ENCODE measurements at regions not wholly inside any gene's neighbourhood (a gene's known extent, or its start where the extent isn't known, plus 50 kb on each side); places are given as distances from the start of the nearest gene placed in this dataset.
A peak's percentile ranks its signal among the peaks of the same experiment; 100 is the strongest.

- Histone ChIP-seq H3K27ac (no peak overlapping the region), H3K36me3 (no peaks in the 10 kb centered on the region), H3K4me1 (no peaks in the 10 kb centered on the region), H3K4me3 (no peak overlapping the region), H3K27me3 (no peaks in the 10 kb centered on the region), H3K9me3 (no peaks in the 10 kb centered on the region)
- TF ChIP-seq CTCF (IDR thresholded peaks at IDR 0.05) (no peak), POLR2A (IDR thresholded peaks at IDR 0.05) (no peak)
- DNase-seq: no peak
- intact Hi-C loops (cut with DNase I; ENCODE audit: low total_unique reads): no loop called here
Measured at GRCh38 chr6:131363947-131364834, 208.8 kb upstream of the ARG1 start.

DNA sequence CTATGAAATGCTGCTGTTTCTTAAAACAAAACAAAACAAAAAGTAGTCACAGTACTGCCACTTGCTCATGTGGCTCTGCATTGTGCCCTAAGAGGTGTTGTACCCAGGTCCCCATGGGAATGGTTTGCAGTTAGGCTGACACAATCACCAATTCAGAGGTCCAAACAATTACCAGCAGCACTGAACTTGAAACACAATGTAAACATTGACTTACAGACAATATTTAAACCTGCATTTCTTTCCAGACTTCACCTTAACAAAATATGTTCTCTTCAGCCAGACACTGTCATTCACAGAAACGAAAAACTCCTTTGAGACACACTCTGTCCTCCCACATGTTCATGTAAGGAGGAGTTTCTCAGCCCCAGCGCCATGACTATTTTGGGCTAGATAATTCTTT, 206.8 kb upstream of the ARG1 start:
- Histone ChIP-seq H3K36me3 (no peaks in the 10 kb centered on the region), H3K4me1 (no peaks in the 10 kb centered on the region), H3K27ac (no peak overlapping the region), H3K9me3 (no peaks in the 10 kb centered on the region), H3K4me3 (no peak overlapping the region), H3K27me3 (no peaks in the 10 kb centered on the region)
- intact Hi-C loops (cut with DNase I; ENCODE audit: low total_unique reads): no loop called here
- DNase-seq: no peak
- TF ChIP-seq CTCF (IDR thresholded peaks at IDR 0.05): no peak
- no peak for TF ChIP-seq POLR2A (IDR thresholded peaks at IDR 0.05)

DNA sequence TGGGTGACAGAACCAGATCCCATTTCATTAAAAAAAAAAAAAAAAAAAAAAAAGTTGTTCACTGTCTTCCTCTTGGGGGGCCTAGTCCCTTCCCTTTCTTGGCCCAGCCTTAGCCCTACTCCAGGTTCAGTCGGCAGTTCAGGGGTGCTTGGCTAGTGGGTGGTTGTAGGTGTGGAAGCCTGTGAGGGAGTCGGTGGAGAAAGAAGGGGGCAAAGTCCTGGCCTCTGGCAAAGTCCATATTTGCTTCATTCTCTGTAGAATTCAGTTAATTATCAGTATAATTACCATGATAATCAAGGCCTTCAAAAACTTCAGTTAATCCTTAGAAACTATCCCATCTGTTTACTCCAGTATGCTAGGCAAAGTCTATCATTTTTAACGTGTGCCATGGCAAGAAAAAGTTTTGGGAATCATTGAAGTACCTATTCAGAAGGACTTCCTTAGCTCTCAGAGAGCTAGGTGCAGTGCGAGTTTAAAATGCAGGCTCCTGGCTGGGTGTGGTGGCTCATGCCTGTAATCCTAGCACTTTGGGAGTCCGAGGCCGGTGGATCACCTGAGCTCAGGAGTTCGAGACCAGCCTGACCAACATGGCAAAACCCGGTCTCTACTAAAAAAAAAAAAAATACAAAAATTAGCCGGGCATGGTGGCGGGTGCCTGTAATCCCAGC, 205.7 kb upstream of the ARG1 start:
- Histone ChIP-seq H3K4me1 (no peaks in the 10 kb centered on the region), H3K4me3 (no peak overlapping the region), H3K27ac (no peak overlapping the region), H3K9me3 (no peaks in the 10 kb centered on the region), H3K27me3 (no peaks in the 10 kb centered on the region), H3K36me3 (no peaks in the 10 kb centered on the region)
- intact Hi-C loops (cut with DNase I; ENCODE audit: low total_unique reads): no loop called here
- no peak for TF ChIP-seq POLR2A (IDR thresholded peaks at IDR 0.05)
- no peak for TF ChIP-seq CTCF (IDR thresholded peaks at IDR 0.05)
- DNase-seq: no peak

GRCh38 chr6:131368198-131368911, 204.7 kb upstream of the ARG1 start:
- H3K4me3 ChIP-seq: no peak overlapping the region
- no peak for TF ChIP-seq CTCF (IDR thresholded peaks at IDR 0.05)
- no peak for TF ChIP-seq POLR2A (IDR thresholded peaks at IDR 0.05)
- no peaks in the 10 kb centered on the region for H3K9me3 ChIP-seq
- no peaks in the 10 kb centered on the region for H3K36me3 ChIP-seq
- no peaks in the 10 kb centered on the region for H3K27me3 ChIP-seq
- H3K4me1 ChIP-seq: no peaks in the 10 kb centered on the region
- DNase-seq: peak in 1 of 2 donors; percentile 13
- H3K27ac ChIP-seq: no peak overlapping the region
- intact Hi-C loops (cut with DNase I; ENCODE audit: low total_unique reads): no loop called here

- TF ChIP-seq POLR2A (IDR thresholded peaks at IDR 0.05) (no peak), CTCF (IDR thresholded peaks at IDR 0.05) (no peak)
- intact Hi-C loops (cut with DNase I; ENCODE audit: low total_unique reads): no loop called here
- Histone ChIP-seq H3K9me3 (no peaks in the 10 kb centered on the region), H3K4me1 (no peaks in the 10 kb centered on the region), H3K27ac (no peak overlapping the region), H3K27me3 (no peaks in the 10 kb centered on the region), H3K36me3 (no peaks in the 10 kb centered on the region), H3K4me3 (no peak overlapping the region)
- DNase-seq: no peak
Measured at GRCh38 chr6:131372535-131372934, 200.5 kb upstream of the ARG1 start.

Data from uterus (tissue), 3 donors.